ENCODE measurements at regions not wholly inside any gene's neighbourhood (a gene's known extent, or its start where the extent isn't known, plus 50 kb on each side); places are given as distances from the start of the nearest gene placed in this dataset.
A peak's percentile ranks its signal among the peaks of the same experiment; 100 is the strongest.

GRCh38 chr12:116483959-116484750 is 75.0 kb upstream of the MAP1LC3B2 start:
- no peaks in the 10 kb centered on the region for H3K36me3 ChIP-seq (replicated peaks in 1 of 2; ENCODE audit: control extremely low read depth in 1 of 2, control insufficient read depth in 1 of 2, extremely low read depth in 1 of 2, insufficient read depth in 2 of 2, low read length in 1 of 2)
- H4K20me1 ChIP-seq (ENCODE audit: control insufficient read depth, insufficient read depth, low read length, poor library complexity, severe bottlenecking): no peaks in the 10 kb centered on the region
- no peak overlapping the region for H3K9ac ChIP-seq (ENCODE audit: low read length)
- no peaks in the 10 kb centered on the region for H3K79me2 ChIP-seq (ENCODE audit: control insufficient read depth, insufficient read depth, low read length)
- Mint-ChIP-seq H3K27me3 (peaks cover 3% of the 10 kb centered on the region), H3K27ac (peak overlapping the region; percentile 5), H3K4me3 (no peak overlapping the region), H3K9me3 (ENCODE audit: insufficient read depth) (peaks cover 9% of the 10 kb centered on the region), H3K4me1 (peaks cover 4% of the 10 kb centered on the region)
- TF ChIP-seq CTCF (IDR thresholded peaks at IDR 0.05): no peak
- no peak for TF ChIP-seq EZH2 (IDR thresholded peaks at IDR 0.05; ENCODE audit: borderline replicate concordance, insufficient read depth, low read depth, low read length, poor library complexity, severe bottlenecking)
- H3K4me3 ChIP-seq (ENCODE audit: control extremely low read depth in 1 of 5, extremely low read depth in 1 of 5, insufficient read depth in 1 of 5, low read depth in 2 of 5, low read length in 4 of 5): no peak overlapping the region
- no peaks in the 10 kb centered on the region for H3K27me3 ChIP-seq (replicated peaks in 1 of 4; ENCODE audit: control extremely low read depth in 1 of 4, control insufficient read depth in 3 of 4, insufficient read depth in 4 of 4, low read length in 3 of 4)
- H3K27ac ChIP-seq (ENCODE audit: low read length in 2 of 2): no peak overlapping the region
- H3K9me3 ChIP-seq (ENCODE audit: control extremely low read depth in 1 of 3, control insufficient read depth in 2 of 3, insufficient read depth in 1 of 3, low read length in 2 of 3): peaks cover 0 to 15% (median 4%) of the 10 kb centered on the region in 3 donors
- ChIA-PET CTCF (no interaction called here), POLR2A (no interaction called here)
- H3K4me2 ChIP-seq (replicated peaks; ENCODE audit: low read depth, low read length, poor library complexity, severe bottlenecking): no peak overlapping the region
- DNase-seq (no peak), ATAC-seq (ENCODE audit: low read depth) (no peak)
- H2AFZ ChIP-seq (ENCODE audit: insufficient read depth, low read depth, low read length, poor library complexity, severe bottlenecking): no peak overlapping the region
- intact Hi-C loops (cut with micrococcal nuclease): no loop called here
- H3K4me1 ChIP-seq (ENCODE audit: control insufficient read depth in 2 of 2, insufficient read depth in 2 of 2, low read length in 2 of 2): no peaks in the 10 kb centered on the region
- WGBS (ENCODE audit: insufficient coverage): 93% methylated on average over 11 of the region's 19 CpGs

- DNase-seq: no peak
- H3K27ac Mint-ChIP-seq: no peak overlapping the region
These were observed 74.4 kb upstream of the MAP1LC3B2 start for GRCh38 chr12:116484807-116485206.

More at GRCh38 chr12:116484807-116485206, 74.4 kb upstream of the MAP1LC3B2 start:
- Histone ChIP-seq H3K27ac (ENCODE audit: low read length in 2 of 2) (no peak overlapping the region), H3K4me2 (replicated peaks; ENCODE audit: low read depth, low read length, poor library complexity, severe bottlenecking) (no peak overlapping the region), H3K4me1 (ENCODE audit: control insufficient read depth in 2 of 2, insufficient read depth in 2 of 2, low read length in 2 of 2) (no peaks in the 10 kb centered on the region), H3K9ac (ENCODE audit: low read length) (no peak overlapping the region), H2AFZ (ENCODE audit: insufficient read depth, low read depth, low read length, poor library complexity, severe bottlenecking) (no peak overlapping the region), H3K36me3 (replicated peaks in 1 of 2; ENCODE audit: control extremely low read depth in 1 of 2, control insufficient read depth in 1 of 2, extremely low read depth in 1 of 2, insufficient read depth in 2 of 2, low read length in 1 of 2) (no peaks in the 10 kb centered on the region), H3K27me3 (replicated peaks in 1 of 4; ENCODE audit: control extremely low read depth in 1 of 4, control insufficient read depth in 3 of 4, insufficient read depth in 4 of 4, low read length in 3 of 4) (no peaks in the 10 kb centered on the region), H3K9me3 (ENCODE audit: control extremely low read depth in 1 of 3, control insufficient read depth in 2 of 3, insufficient read depth in 1 of 3, low read length in 2 of 3) (peaks cover 0 to 15% (median 4%) of the 10 kb centered on the region in 3 donors), H3K79me2 (ENCODE audit: control insufficient read depth, insufficient read depth, low read length) (no peaks in the 10 kb centered on the region), H3K4me3 (ENCODE audit: control extremely low read depth in 1 of 5, extremely low read depth in 1 of 5, insufficient read depth in 1 of 5, low read depth in 2 of 5, low read length in 4 of 5) (no peak overlapping the region), H4K20me1 (ENCODE audit: control insufficient read depth, insufficient read depth, low read length, poor library complexity, severe bottlenecking) (no peaks in the 10 kb centered on the region)
- CTCF ChIA-PET: no interaction called here
- Mint-ChIP-seq H3K27me3 (peaks cover 3% of the 10 kb centered on the region), H3K9me3 (ENCODE audit: insufficient read depth) (peaks cover 9% of the 10 kb centered on the region), H3K4me3 (no peak overlapping the region), H3K4me1 (peaks cover 4% of the 10 kb centered on the region)
- POLR2A ChIA-PET: no interaction called here
- intact Hi-C loops (cut with micrococcal nuclease): no loop called here
- WGBS (ENCODE audit: insufficient coverage): 60% methylated on average over 1 of the region's 5 CpGs
- ATAC-seq (ENCODE audit: low read depth): no peak
- TF ChIP-seq CTCF (IDR thresholded peaks at IDR 0.05): no peak

Data from B cell (primary cell).